GM19438 (cell line): ENCODE measurements at regions not wholly inside any gene's neighbourhood (a gene's known extent, or its start where the extent isn't known, plus 50 kb on each side); places are given as distances from the start of the nearest gene placed in this dataset.

ENCODE experiments used
- ATAC-seq: cut with Tn5 transposase; IDR thresholded peaks from one replicate; pipeline ENCODE4 v1.9.1; 2021; ENCODE audit warnings: low read depth; ENCODE audit not compliant: unreplicated experiment

DNA sequence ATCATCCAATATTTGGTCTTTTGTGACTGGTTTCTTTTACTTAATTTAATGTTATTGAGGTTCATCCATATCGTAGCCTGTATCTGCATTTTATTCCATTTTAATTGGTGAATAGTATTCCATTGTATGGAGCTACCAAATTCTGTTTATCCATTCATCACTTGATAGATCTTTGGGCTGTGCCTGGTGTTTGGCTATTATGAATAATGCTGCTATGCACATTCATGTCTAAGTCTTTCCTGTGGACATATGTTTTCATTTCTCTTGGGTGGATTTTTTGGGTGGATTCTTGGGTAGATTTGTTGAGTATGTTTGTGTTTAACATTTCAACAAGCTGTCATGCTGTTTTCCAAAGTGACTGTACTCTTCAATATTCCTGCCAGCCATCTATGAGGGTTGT lies 52.5 kb upstream of the NEDD4L start:
- no peak for ATAC-seq

DNA sequence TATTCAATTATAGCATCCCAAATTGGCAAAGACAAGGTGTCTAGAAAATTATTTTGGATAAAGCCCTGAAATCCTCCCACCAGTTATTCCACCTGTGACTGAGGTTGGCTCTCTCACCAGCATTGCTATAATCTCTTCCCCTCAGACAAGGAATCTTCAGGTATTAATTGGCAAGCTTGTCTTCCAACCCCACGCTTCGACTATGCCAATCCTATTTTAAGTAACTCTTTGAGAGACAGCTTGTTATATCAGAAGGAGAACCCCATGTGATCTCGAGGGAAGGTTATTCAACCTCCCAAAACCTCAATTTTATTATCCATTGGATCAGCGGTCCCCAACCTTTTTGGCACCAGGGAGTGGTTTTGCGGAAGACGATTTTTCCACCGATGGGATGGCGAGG lies 54.5 kb upstream of the NEDD4L start:
- ATAC-seq = no peak

DNA sequence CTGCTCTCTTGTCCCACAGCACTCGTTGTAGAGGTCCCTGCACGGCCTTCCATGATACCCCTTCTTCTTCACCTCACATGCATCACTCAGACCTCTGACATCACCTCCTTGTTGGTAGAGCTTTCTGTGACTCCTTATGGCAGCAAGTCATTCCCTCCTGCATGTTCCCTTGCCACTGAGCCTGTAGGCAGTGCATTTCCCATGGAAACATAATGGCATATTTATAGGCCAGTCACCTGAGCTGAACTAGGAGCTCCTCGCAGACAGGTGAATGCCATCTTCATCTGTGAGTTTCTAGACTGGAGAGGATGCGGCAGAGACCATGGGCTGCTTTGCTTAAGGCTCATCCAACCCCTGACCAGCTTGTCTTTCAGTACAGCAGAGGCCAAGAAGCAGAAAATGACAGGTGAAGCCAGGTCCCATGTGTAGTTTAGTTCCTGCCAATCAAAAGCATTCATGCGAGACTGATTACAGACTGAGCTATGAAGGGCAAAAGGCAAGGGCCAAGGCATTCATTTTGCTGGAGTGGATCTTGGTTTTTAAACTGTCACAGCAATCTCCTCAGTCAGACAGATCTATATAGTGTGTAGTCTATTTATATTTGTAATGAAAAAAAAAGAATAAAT lies 59.4 kb upstream of the NEDD4L start:
- no peak for ATAC-seq

- ATAC-seq = no peak
Measured at GRCh38 chr18:57983965-57984364, 60.1 kb upstream of the NEDD4L start.

DNA sequence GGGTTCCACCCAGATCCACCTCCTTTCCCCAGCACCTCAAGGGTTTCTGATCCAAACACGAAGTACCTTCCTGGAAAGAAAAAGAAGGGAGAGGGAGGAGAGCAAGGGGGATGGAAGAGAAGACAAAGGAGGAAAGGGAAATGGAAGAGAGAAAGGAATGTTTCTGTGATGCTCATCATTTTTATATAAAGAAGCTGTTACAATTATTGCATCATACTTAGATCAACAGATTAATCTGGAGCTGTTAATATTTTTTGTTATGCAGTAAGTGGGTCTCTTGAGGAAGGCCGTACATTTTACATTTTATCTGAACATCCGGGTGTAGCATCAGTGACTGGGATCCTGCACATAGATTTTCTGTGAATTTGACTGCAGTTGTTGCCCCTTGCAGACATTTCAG lies 60.6 kb upstream of the NEDD4L start:
- no peak for ATAC-seq

DNA sequence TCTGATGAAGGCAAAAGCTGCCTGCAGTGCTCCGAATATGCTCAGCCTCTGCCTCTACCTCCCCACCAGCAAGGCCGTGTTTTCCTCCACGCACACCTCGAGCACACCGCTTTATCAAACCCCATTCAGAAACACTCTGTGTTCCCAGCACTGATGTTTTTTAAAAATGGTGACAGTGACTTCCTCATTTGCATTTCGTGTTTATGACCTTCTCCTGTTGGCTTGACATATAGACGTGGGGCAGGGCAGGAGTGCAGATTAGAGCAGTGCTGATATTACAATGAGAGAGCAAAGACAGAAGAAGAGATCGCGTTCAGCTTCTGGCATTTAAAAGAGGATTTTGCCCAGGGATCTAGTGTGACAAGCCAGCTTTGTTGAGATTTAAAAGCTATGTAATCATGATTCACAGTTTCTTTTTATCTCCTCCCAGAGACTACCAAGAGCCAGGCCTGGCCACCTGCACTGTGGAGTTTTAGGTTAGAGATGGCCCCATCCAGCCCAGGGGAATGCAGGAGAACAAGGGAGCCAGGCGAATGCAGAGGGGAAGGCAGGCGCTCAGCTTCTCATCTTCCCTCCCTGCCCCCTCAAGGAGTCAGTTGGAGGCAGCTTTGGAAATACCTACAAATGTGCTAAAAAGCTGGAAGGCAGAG lies 61.5 kb upstream of the NEDD4L start:
- ATAC-seq = no peak

DNA sequence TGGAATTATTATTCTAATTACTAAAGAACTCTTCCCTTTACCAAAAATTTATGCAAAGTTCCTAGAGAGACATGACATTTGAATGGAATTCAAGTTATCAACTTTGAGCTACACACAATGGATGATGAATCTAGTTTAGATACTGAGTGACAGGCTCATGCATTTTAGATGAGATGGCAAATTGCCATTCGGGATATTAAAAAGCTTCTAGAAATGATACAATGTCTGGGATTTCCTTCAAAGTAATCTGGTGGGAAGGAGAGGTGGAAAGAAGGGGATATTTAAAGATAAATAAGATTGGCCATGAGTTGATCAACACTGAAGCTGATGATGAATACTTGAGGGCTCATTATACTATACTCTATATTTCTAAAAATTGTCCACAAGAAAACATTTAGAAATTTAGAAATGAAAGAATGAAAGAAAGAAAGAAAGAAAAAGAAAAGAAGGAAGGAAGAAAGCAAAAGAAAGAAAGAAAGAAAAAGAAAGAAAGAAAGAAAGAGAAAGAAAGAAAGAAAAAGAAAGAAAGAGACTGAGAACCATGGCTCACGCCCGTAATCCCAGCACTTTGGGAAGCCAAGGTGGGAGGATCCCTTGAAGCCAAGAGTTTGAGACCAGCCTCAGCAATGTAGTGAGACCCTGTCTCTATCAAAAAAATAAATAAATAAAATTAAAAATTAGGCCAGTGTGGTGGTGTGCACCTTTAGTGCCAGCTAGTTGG lies 62.6 kb upstream of the NEDD4L start:
- no peak for ATAC-seq

- no peak for ATAC-seq
Measured at GRCh38 chr18:57980573-57981307, 63.3 kb upstream of the NEDD4L start.

- no peak for ATAC-seq
Measured at GRCh38 chr18:57976230-57976773, 67.7 kb upstream of the NEDD4L start.

DNA sequence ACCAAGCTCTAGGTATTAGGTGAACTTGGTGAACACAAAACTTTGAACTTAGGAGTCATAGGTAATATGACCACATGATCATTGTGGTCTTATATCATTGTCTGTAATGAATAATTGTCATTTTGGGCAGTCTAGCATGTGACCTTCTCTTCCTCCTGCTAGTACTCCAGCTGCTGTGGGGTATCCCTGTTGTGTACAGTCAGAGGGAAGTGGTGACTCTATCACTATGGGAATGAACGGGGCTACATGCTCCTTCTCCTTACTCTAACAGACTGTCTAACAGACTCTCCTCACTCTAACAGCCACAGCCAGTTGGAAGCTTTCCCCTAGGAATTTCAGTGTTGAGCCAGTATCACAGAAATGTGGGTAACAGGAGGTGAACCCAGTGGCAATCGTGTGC lies 68.2 kb upstream of the NEDD4L start:
- no peak for ATAC-seq

GRCh38 chr18:57974585-57975265 lies 69.3 kb upstream of the NEDD4L start:
- ATAC-seq = no peak

- no peak for ATAC-seq
Measured at GRCh38 chr18:57973889-57974288, 70.1 kb upstream of the NEDD4L start.

- ATAC-seq = no peak
Measured at GRCh38 chr18:57970356-57971095, 73.5 kb upstream of the NEDD4L start.

GRCh38 chr18:57969824-57970223 lies 74.2 kb upstream of the NEDD4L start:
- ATAC-seq = no peak

DNA sequence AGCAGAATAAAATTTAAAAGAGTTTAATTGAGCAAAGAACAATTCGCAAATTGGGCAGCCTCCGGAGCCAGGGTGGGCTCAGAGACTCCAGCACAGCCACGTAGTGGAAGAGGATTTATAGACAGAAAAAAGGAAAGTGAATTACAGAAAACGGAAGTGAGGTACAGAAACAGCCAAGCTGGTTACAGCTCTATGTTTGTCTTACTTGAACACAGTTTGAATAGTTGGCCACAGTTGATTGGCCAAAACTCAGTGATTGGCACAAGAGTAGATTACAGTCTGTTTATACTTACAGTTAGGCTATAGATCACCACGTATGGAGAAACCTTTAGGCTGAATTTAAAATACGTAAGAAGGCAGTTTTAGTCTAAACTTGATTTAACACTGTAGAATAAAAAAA lies 78.8 kb upstream of the NEDD4L start:
- ATAC-seq = no peak

DNA sequence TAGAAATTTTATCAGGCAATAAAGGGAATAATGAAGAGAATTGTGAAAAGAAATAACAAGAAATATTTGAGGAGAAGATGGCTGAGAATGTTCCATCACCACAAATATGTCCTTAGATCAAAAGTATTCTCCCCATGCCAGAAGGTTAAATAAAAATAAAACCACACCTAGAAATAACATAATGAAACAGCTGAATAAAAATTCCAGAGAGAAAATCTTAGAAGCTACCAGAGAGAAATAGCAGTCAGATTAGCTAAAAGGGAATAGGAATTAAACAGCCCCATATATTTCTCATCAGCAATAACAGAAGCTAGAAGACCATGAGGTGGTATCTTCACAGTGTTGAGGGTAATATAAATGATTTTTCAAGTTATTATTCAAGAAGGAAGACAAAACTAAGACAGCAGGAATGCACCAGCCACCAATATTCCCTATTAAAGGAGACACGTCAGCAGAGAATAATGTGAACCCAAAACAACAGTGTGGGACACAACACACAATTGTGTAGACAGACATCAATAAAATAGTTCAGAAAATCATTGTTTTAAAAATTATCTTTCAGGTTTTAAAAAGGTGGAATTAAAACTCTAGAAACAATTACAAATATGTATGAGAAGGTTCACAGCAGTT lies 82.0 kb upstream of the NEDD4L start:
- ATAC-seq = no peak

- no peak for ATAC-seq
Measured at GRCh38 chr18:57961411-57961810, 82.6 kb upstream of the NEDD4L start.

- ATAC-seq = no peak
Measured at GRCh38 chr18:57959278-57959677, 84.7 kb upstream of the NEDD4L start.

DNA sequence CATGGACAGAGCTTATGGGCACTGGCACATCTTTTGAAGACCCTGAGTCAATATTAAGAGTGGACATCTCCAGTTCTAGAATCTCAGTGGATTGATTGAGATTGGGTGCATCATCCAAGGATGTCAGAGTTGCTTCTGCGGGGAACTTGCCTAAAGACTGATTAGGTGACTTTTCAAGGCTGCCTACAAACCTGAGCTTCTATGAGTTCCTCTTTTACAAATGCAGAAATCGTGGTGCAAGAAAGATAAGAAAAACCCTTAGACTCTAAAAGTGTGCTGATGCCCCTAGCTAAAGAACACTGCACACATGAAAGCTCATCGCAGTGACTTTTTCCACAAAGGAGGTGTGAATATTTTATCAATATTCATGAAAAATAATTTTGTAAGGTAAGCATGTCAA lies 86.8 kb upstream of the NEDD4L start:
- ATAC-seq = no peak
